Testis (tissue), 2 donors: ENCODE measurements at regions not wholly inside any gene's neighbourhood (a gene's known extent, or its start where the extent isn't known, plus 50 kb on each side); places are given as distances from the start of the nearest gene placed in this dataset.

Experiments used
- DNase-seq: peaks from one replicate; pipeline ENCODE4 v3.0.0-alpha.2; 2019
- H3K27ac ChIP-seq, 2 donors: fragments of 200-600 bp; sonication (generic); one replicate each; pipeline ENCODE4 v1.5.1; 2019
- H3K27me3 ChIP-seq: fragments of 200-600 bp; sonication (generic); one replicate; pipeline ENCODE4 v1.5.1; 2019
- H3K36me3 ChIP-seq: fragments of 200-600 bp; sonication (generic); one replicate; pipeline ENCODE4 v1.5.1; 2017; ENCODE audit warnings: low read depth; ENCODE audit errors: missing control alignments
- H3K4me1 ChIP-seq: fragments of 200-600 bp; sonication (generic); one replicate; pipeline ENCODE4 v1.5.1; 2019
- H3K4me3 ChIP-seq, 2 donors: fragments of 200-600 bp; sonication (generic); one replicate each; pipeline ENCODE4 v1.5.1; 2017 to 2019
- H3K9me3 ChIP-seq: fragments of 200-600 bp; sonication (generic); one replicate; pipeline ENCODE4 v1.5.1; 2017
- POLR2A ChIP-seq: fragments of 450-650 bp; IDR thresholded peaks from one replicate; pipeline ENCODE4 v1.6.1; 2017; ENCODE audit warnings: antibody characterized with exemption, mild to moderate bottlenecking, moderate library complexity
- whole genome bisulfite sequencing, 2 donors: methylation state at CpG; one replicate each; pipeline ENCODE4 v1.1.5; 2018; 5-methylcytosine and 5-hydroxymethylcytosine counted together
- intact Hi-C: fragments of 100-400 bp; cut with DNase I; formaldehyde crosslinking; loops from one replicate; pipeline ENCODE4 v1.15.1; 2023; ENCODE audit warnings: low total_unique reads
- TF ChIP-seq, protein P1 (sequence below), 3 experiments: fragments of 450-650 bp in 2 of 3; fragments of 200-600 bp in 1 of 3; sonication (generic) in 1 of 3; IDR thresholded peaks; one replicate each; pipeline ENCODE4 v1.5.1; 2016 to 2019; ENCODE audit warnings: antibody characterized with exemption in 3 of 3, mild to moderate bottlenecking in 2 of 3, moderate library complexity in 1 of 3

DNA sequence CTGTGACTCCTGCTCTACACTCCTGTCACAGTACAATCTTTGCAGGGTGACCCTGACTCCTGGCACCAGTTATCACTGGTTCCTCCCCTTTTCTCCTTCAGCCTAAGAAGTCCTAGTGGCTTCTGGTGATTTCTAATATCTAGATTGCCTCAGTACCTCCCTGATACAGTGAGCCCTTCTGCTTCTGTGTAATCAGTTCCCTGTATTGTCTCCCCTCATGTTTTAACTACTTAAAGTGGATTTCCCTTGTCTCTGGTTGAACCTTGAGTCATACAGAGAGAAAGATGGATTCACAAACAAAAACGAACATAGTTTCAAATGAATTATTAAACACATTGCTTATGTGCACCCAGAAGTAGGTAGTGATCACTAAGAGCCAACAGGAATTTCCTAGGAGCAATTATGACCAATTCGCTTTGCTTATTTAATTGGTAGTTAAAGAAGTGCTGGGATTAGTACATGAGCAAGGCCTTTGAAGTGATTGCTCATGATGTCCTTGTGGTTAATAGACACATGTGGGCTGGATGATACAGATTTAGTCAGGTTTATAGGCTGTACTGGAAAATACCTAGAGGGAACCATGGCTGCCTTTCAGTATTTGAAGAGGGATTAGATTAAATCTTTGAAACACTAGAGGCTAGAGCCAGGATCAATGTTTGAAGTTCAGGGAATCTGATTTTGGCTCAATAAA is 145.8 kb upstream of the MEF2C start:
- H3K27me3 ChIP-seq, result no peaks in the 10 kb centered on the region
- no peak overlapping the region for H3K4me3 ChIP-seq
- no peak for DNase-seq
- no peaks in the 10 kb centered on the region for H3K9me3 ChIP-seq
- no peaks in the 10 kb centered on the region for H3K4me1 ChIP-seq
- no peak overlapping the region for H3K27ac ChIP-seq
- TF ChIP-seq, protein P1, sequence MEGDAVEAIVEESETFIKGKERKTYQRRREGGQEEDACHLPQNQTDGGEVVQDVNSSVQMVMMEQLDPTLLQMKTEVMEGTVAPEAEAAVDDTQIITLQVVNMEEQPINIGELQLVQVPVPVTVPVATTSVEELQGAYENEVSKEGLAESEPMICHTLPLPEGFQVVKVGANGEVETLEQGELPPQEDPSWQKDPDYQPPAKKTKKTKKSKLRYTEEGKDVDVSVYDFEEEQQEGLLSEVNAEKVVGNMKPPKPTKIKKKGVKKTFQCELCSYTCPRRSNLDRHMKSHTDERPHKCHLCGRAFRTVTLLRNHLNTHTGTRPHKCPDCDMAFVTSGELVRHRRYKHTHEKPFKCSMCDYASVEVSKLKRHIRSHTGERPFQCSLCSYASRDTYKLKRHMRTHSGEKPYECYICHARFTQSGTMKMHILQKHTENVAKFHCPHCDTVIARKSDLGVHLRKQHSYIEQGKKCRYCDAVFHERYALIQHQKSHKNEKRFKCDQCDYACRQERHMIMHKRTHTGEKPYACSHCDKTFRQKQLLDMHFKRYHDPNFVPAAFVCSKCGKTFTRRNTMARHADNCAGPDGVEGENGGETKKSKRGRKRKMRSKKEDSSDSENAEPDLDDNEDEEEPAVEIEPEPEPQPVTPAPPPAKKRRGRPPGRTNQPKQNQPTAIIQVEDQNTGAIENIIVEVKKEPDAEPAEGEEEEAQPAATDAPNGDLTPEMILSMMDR (IDR thresholded peaks at IDR 0.05), result no peak
- no peak for TF ChIP-seq POLR2A
- WGBS, 2 donors, result 89 to 91% methylated on average over 2 of the region's 2 CpGs
- intact Hi-C loops, result no loop called here
- H3K36me3 ChIP-seq, result no peaks in the 10 kb centered on the region

DNA sequence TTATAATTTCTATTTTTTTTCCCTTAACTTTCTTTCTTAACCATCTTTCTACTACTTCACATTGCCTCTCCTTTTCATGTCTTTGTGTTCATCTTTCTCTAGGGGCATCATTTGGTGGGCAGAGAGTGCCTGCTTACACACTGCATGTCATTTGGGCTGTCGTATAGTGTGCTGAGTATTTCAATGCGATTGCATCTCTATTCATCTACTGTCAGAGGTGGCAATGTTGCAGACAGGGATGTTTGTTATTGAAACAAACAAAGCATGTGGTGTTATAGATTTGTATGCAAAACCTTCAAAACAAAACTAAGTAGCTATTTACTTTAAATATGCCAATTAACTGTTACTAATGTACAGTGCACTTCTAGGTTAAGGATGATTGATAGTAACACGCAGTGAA is 141.1 kb upstream of the MEF2C start:
- H3K27ac ChIP-seq, result no peak overlapping the region
- no peak for DNase-seq
- WGBS, 2 donors, result 84 to 90% methylated on average over 3 of the region's 3 CpGs
- intact Hi-C loops, result no loop called here
- no peaks in the 10 kb centered on the region for H3K27me3 ChIP-seq
- H3K4me3 ChIP-seq, result no peak overlapping the region
- no peaks in the 10 kb centered on the region for H3K9me3 ChIP-seq
- no peaks in the 10 kb centered on the region for H3K36me3 ChIP-seq
- H3K4me1 ChIP-seq, result no peaks in the 10 kb centered on the region
- TF ChIP-seq POLR2A, result no peak

DNA sequence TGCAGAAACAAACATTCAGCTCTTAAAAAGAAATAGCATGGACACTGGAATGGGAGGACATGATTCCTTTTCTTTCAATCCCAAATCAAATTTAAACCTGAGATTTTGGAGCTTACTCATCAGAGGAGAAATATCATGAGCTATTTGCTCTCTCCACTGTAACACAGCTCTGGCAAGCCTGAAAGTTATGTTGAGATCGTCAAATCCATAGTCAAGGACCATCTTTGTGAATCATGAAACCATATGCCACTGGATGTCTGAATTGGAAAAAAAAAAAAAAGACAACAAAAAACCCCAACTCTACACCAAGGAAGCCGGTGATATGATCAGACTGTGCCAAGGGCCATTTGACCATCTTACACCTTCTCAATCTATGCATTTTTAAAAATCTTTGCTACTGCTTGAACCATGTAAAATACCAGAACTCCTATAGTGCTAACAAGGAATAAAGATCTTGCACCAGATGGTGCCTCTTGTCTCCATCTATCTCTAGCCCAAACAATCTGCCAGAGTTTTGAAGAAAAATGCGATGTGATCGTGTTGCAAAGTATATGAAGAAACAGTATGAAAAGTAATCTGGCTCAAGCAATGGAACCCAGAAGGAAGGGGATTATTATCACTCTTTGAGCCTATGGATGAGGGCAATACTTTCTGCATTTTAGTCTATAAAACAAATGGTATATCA is 138.1 kb upstream of the MEF2C start:
- DNase-seq, result no peak
- no peaks in the 10 kb centered on the region for H3K27me3 ChIP-seq
- H3K27ac ChIP-seq, result no peak overlapping the region
- no peaks in the 10 kb centered on the region for H3K36me3 ChIP-seq
- H3K9me3 ChIP-seq, result no peaks in the 10 kb centered on the region
- TF ChIP-seq, protein P1 (IDR thresholded peaks at IDR 0.05), result no peak
- TF ChIP-seq POLR2A, result no peak
- H3K4me1 ChIP-seq, result no peaks in the 10 kb centered on the region
- WGBS, 2 donors, result 93 to 94% methylated on average over 4 of the region's 4 CpGs
- intact Hi-C loops, result no loop called here
- H3K4me3 ChIP-seq, result no peak overlapping the region

DNA sequence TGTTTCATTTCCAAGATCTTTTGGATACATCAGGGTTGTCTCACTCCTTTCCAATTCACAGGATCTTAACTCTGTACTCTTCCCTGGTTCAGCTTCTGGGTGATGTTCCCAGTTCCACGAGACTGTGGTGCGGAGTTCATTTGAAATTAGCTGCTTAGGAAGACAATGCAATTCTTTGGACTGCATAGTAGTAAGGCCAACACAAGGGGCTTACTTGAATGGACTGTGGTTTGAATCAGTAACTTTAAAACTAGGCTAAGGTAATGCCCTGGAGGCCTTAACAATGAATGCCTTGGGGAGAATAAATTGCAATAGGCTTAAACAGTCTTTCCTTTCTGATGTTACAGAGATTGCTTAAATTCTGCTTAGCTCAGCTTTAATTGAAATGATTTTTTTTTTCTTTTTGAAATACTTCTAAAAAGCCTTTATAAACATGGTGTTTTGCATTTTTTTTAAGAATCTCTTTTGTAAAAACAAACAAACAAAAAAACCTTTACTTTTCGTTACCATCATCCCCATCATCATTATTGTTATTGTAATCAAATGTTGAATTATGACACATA is 133.8 kb upstream of the MEF2C start:
- TF ChIP-seq POLR2A, result no peak
- TF ChIP-seq, protein P1 (IDR thresholded peaks at IDR 0.05), result no peak
- intact Hi-C loops, result no loop called here
- no peaks in the 10 kb centered on the region for H3K36me3 ChIP-seq
- H3K9me3 ChIP-seq, result no peaks in the 10 kb centered on the region
- no peak overlapping the region for H3K27ac ChIP-seq
- no peaks in the 10 kb centered on the region for H3K27me3 ChIP-seq
- H3K4me1 ChIP-seq, result no peaks in the 10 kb centered on the region
- no peak for DNase-seq
- 78 to 82% methylated on average over 3 of the region's 3 CpGs for WGBS, 2 donors
- H3K4me3 ChIP-seq, result no peak overlapping the region

DNA sequence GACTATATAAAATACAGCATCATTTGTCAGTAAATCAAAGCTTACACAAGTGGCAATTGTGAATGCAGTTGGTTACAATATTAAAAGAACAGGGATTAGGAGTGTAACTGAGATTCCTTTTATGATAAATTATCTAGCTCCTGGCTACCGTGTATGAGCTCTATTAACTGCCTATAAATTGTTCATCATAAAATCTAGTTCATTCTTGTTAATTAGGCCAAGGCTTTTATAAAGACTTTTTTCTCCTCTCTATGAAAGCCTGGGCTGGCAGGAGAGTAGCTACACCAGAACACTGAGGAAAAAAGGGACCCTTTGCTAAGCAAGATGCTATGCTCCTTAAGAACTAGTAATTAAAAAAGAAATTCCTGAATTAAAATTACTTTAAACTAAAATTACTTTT is 132.4 kb upstream of the MEF2C start:
- 53 to 82% methylated on average over 1 of the region's 1 CpG for WGBS, 2 donors
- TF ChIP-seq POLR2A, result no peak
- TF ChIP-seq, protein P1 (IDR thresholded peaks at IDR 0.05), result no peak
- no peak for DNase-seq
- H3K9me3 ChIP-seq, result no peaks in the 10 kb centered on the region
- H3K4me1 ChIP-seq, result no peaks in the 10 kb centered on the region
- no peak overlapping the region for H3K27ac ChIP-seq
- no peaks in the 10 kb centered on the region for H3K36me3 ChIP-seq
- intact Hi-C loops, result no loop called here
- no peaks in the 10 kb centered on the region for H3K27me3 ChIP-seq
- H3K4me3 ChIP-seq, result no peak overlapping the region
